ENCODE measurements at regions not wholly inside any gene's neighbourhood (a gene's known extent, or its start where the extent isn't known, plus 50 kb on each side); places are given as distances from the start of the nearest gene placed in this dataset.

- DNase-seq (ENCODE audit: low read depth): no peak
- H3K4me3 ChIP-seq (ENCODE audit: low read length): no peak overlapping the region
- no peak for TF ChIP-seq CTCF (IDR thresholded peaks at IDR 0.05; ENCODE audit: insufficient read depth, low read depth, low read length, missing control alignments)
Measured at GRCh38 chr18:28602391-28602790, 425.5 kb upstream of the CDH2 start.

GRCh38 chr18:28594034-28594433, 417.1 kb upstream of the CDH2 start:
- DNase-seq (ENCODE audit: low read depth): peak; percentile 66
- TF ChIP-seq CTCF (IDR thresholded peaks at IDR 0.05; ENCODE audit: insufficient read depth, low read depth, low read length, missing control alignments): no peak
- no peak overlapping the region for H3K4me3 ChIP-seq (ENCODE audit: low read length)

GRCh38 chr18:28588884-28589549, 412.1 kb upstream of the CDH2 start:
- no peak overlapping the region for H3K4me3 ChIP-seq (ENCODE audit: low read length)
- TF ChIP-seq CTCF (IDR thresholded peaks at IDR 0.05; ENCODE audit: insufficient read depth, low read depth, low read length, missing control alignments): no peak
- DNase-seq (ENCODE audit: low read depth): no peak

GRCh38 chr18:28584731-28585130, 407.8 kb upstream of the CDH2 start:
- TF ChIP-seq CTCF (IDR thresholded peaks at IDR 0.05; ENCODE audit: insufficient read depth, low read depth, low read length, missing control alignments): no peak
- H3K4me3 ChIP-seq (ENCODE audit: low read length): no peak overlapping the region
- DNase-seq (ENCODE audit: low read depth): peak; percentile 20

- H3K4me3 ChIP-seq (ENCODE audit: low read length): no peak overlapping the region
- no peak for TF ChIP-seq CTCF (IDR thresholded peaks at IDR 0.05; ENCODE audit: insufficient read depth, low read depth, low read length, missing control alignments)
- DNase-seq (ENCODE audit: low read depth): no peak
Measured at GRCh38 chr18:28582724-28583123, 405.8 kb upstream of the CDH2 start.

- TF ChIP-seq CTCF (IDR thresholded peaks at IDR 0.05; ENCODE audit: insufficient read depth, low read depth, low read length, missing control alignments): no peak
- no peak overlapping the region for H3K4me3 ChIP-seq (ENCODE audit: low read length)
- no peak for DNase-seq (ENCODE audit: low read depth)
Measured at GRCh38 chr18:28581521-28582071, 404.7 kb upstream of the CDH2 start.

GRCh38 chr18:28576941-28577340, 400.0 kb upstream of the CDH2 start:
- TF ChIP-seq CTCF (IDR thresholded peaks at IDR 0.05; ENCODE audit: insufficient read depth, low read depth, low read length, missing control alignments): no peak
- no peak overlapping the region for H3K4me3 ChIP-seq (ENCODE audit: low read length)
- no peak for DNase-seq (ENCODE audit: low read depth)
